Limb (tissue), 2 donors: ENCODE measurements at regions not wholly inside any gene's neighbourhood (a gene's known extent, or its start where the extent isn't known, plus 50 kb on each side); places are given as distances from the start of the nearest gene placed in this dataset.
"Not testable (repeated sequence)": the region's sequence is repeated elsewhere in the genome, so short reads cannot be mapped to it uniquely, and the experiment has no call there.

ENCODE experiments used
- DNase-seq, 2 donors: peaks; one replicate each; pipeline ENCODE4 v3.0.0-alpha.2; 2016; ENCODE audit errors: extremely low spot score in 2 of 2

GRCh38 chr5:82562696-82563240 lies 284.6 kb upstream of the RPS23 start:
- no peak for DNase-seq

GRCh38 chr5:82561797-82562196 lies 283.6 kb upstream of the RPS23 start:
- DNase-seq: peak in 1 of 2 donors; percentile 48

GRCh38 chr5:82560969-82561368 lies 282.8 kb upstream of the RPS23 start:
- DNase-seq: no peak

GRCh38 chr5:82560561-82560960 lies 282.4 kb upstream of the RPS23 start:
- peak in 1 of 2 donors; percentile 75 for DNase-seq

GRCh38 chr5:82551840-82552385 lies 273.8 kb upstream of the RPS23 start:
- no peak for DNase-seq

- peak in 1 of 2 donors; percentile 27 for DNase-seq
Observed at GRCh38 chr5:82551192-82551591, 273.0 kb upstream of the RPS23 start.

- DNase-seq: no peak
Observed at GRCh38 chr5:82549263-82549662, 271.1 kb upstream of the RPS23 start.

GRCh38 chr5:82544004-82544403 lies 265.9 kb upstream of the RPS23 start:
- no peak for DNase-seq

- DNase-seq: no peak
Observed at GRCh38 chr5:82540301-82540700, 262.1 kb upstream of the RPS23 start.

GRCh38 chr5:82538339-82539034 lies 260.3 kb upstream of the RPS23 start:
- peak in 1 of 2 donors; percentile 44 for DNase-seq

- no peak for DNase-seq
Observed at GRCh38 chr5:82537687-82538306, 259.6 kb upstream of the RPS23 start.

- no peak for DNase-seq
Observed at GRCh38 chr5:82534986-82535385, 256.8 kb upstream of the RPS23 start.

- DNase-seq: not testable (repeated sequence)
Observed at GRCh38 chr5:82532075-82532474, 253.9 kb upstream of the RPS23 start.

- no peak for DNase-seq
Observed at GRCh38 chr5:82526540-82526939, 248.4 kb upstream of the RPS23 start.

- no peak for DNase-seq
Observed at GRCh38 chr5:82525626-82526025, 247.5 kb upstream of the RPS23 start.

- DNase-seq: no peak
Observed at GRCh38 chr5:82523633-82524032, 245.5 kb upstream of the RPS23 start.

GRCh38 chr5:82522897-82523296 lies 244.7 kb upstream of the RPS23 start:
- no peak for DNase-seq

GRCh38 chr5:82521431-82522051 lies 243.4 kb upstream of the RPS23 start:
- DNase-seq: no peak

GRCh38 chr5:82519558-82519957 lies 241.4 kb upstream of the RPS23 start:
- DNase-seq: no peak

GRCh38 chr5:82517544-82518075 lies 239.5 kb upstream of the RPS23 start:
- no peak for DNase-seq

GRCh38 chr5:82513738-82514137 lies 235.6 kb upstream of the RPS23 start:
- no peak for DNase-seq

GRCh38 chr5:82512025-82512424 lies 233.9 kb upstream of the RPS23 start:
- DNase-seq: no peak
